Keratinocyte (primary cell): ENCODE measurements at regions not wholly inside any gene's neighbourhood (a gene's known extent, or its start where the extent isn't known, plus 50 kb on each side); places are given as distances from the start of the nearest gene placed in this dataset.

Experiments used
- DNase-seq: peaks from one replicate; pipeline ENCODE4 v3.0.0-alpha.2; 2011; ENCODE audit warnings: low read depth, missing footprints, low spot score
- FAIRE-seq: peaks from 2 replicates; lab custom pipeline; 2011; peaks lifted over from hg19 to GRCh38; lab: Jason Lieb, UNC
- H2AFZ ChIP-seq: 2 replicates; pipeline ENCODE4 v1.6.0; 2012; ENCODE audit warnings: low read length, control low read depth, inconsistent platforms; ENCODE audit not compliant: control insufficient read depth
- H3K27ac ChIP-seq: 2 replicates; pipeline ENCODE4 v1.5.1; 2011; ENCODE audit warnings: low read length; ENCODE audit not compliant: control insufficient read depth, insufficient read depth
- H3K27me3 ChIP-seq: 3 replicates; pipeline ENCODE4 v1.6.0; 2011; ENCODE audit warnings: low read length; ENCODE audit not compliant: control insufficient read depth, insufficient read depth; ENCODE audit errors: extremely low read depth
- H3K36me3 ChIP-seq, 2 experiments: 2 replicates in 1 of 2; 3 replicates in 1 of 2; pipeline ENCODE4 v1.5.1; 2011; ENCODE audit warnings: low read length in 2 of 2, mild to moderate bottlenecking in 1 of 2; ENCODE audit not compliant: control insufficient read depth in 2 of 2, insufficient read depth in 2 of 2; ENCODE audit errors: extremely low read depth in 1 of 2
- H3K4me1 ChIP-seq: 3 replicates; pipeline ENCODE4 v1.5.1; 2011; ENCODE audit warnings: low read length; ENCODE audit not compliant: control insufficient read depth, insufficient read depth; ENCODE audit errors: extremely low read depth
- H3K4me2 ChIP-seq: 3 replicates; pipeline ENCODE4 v1.6.0; 2011; ENCODE audit warnings: low read depth, low read length; ENCODE audit not compliant: control insufficient read depth, insufficient read depth; ENCODE audit errors: extremely low read depth
- H3K4me3 ChIP-seq, 3 experiments: fragments of 200-600 bp in 1 of 3; sonication (generic) in 1 of 3; 2 replicates in 2 of 3; 3 replicates in 1 of 3; pipeline ENCODE4 v1.5.1; 2011 to 2016; ENCODE audit warnings: low read length in 3 of 3, mild to moderate bottlenecking in 3 of 3, control low read depth in 2 of 3, inconsistent platforms in 1 of 3, low read depth in 1 of 3, mixed read lengths in 1 of 3, mixed run types in 1 of 3, moderate library complexity in 1 of 3; ENCODE audit not compliant: control insufficient read depth in 2 of 3, insufficient read depth in 2 of 3; ENCODE audit errors: extremely low read depth in 1 of 3
- H3K79me2 ChIP-seq: 2 replicates; pipeline ENCODE4 v1.6.0; 2012; ENCODE audit warnings: low read length; ENCODE audit not compliant: control insufficient read depth, insufficient read depth
- H3K9ac ChIP-seq: 3 replicates; pipeline ENCODE4 v1.6.0; 2011; ENCODE audit warnings: low read length; ENCODE audit not compliant: control insufficient read depth, insufficient read depth; ENCODE audit errors: extremely low read depth
- H3K9me1 ChIP-seq: 3 replicates; pipeline ENCODE4 v1.6.0; 2011; ENCODE audit warnings: low read length; ENCODE audit not compliant: control insufficient read depth, insufficient read depth; ENCODE audit errors: extremely low read depth
- H3K9me3 ChIP-seq: 2 replicates; pipeline ENCODE4 v1.5.1; 2012; ENCODE audit warnings: low read depth, low read length; ENCODE audit not compliant: control insufficient read depth
- H4K20me1 ChIP-seq: 3 replicates; pipeline ENCODE4 v1.6.0; 2011; ENCODE audit warnings: low read length; ENCODE audit not compliant: control insufficient read depth, insufficient read depth; ENCODE audit errors: extremely low read depth
- EZH2 ChIP-seq: IDR thresholded peaks from one replicate; pipeline ENCODE4 v1.6.1; 2012; ENCODE audit warnings: inconsistent platforms, mild to moderate bottlenecking, low read length, moderate library complexity
- dilution Hi-C: fragments of 300-500 bp; cut with MboI; formaldehyde crosslinking; loops from one replicate; pipeline ENCODE4 v1.7.0; 2020; ENCODE audit warnings: low sequenced_read_pairs; ENCODE audit not compliant: extremely low pct_ligation_motif_present
- TF ChIP-seq, protein P1 (sequence below), 3 experiments: IDR thresholded peaks in 1 of 3; conservative IDR thresholded peaks in 1 of 3; optimal IDR thresholded peaks in 1 of 3; 2 replicates in 2 of 3; 3 replicates in 1 of 3; pipeline versions ENCODE3 to v1.5.1; 2011; ENCODE audit warnings: low read length in 3 of 3, mild to moderate bottlenecking in 3 of 3, moderate library complexity in 2 of 3, control low read depth in 1 of 3, inconsistent platforms in 1 of 3; ENCODE audit not compliant: insufficient read depth in 2 of 3; ENCODE audit errors: extremely low read depth in 1 of 3

DNA sequence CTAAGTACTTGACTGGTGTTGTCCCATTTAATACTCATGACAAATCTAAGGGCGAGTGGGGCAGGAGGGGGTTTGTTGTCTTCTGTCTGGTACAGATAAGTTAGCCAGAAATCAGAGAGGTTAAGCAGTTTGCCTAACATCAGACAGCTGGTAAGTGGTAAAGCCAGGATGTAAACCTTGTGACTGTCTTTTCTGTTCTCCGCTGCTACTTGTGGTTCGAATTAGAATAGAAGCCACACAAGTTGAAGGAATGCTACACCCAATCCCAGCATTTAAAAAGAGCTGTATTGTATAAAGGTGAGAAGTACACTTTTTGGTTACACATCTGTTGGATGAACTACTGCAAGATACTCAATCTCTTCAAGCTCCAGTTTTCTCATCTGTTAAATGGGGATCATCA lies 474.7 kb upstream of the SUCLG2 start:
- dilution Hi-C loops, result no loop called here
- DNase-seq (no peak), FAIRE-seq (no peak)
- Histone ChIP-seq H3K4me2 (no peak overlapping the region), H3K79me2 (no peaks in the 10 kb centered on the region), H3K4me1 (no peaks in the 10 kb centered on the region), H3K9me3 (peaks cover 3% of the 10 kb centered on the region), H3K36me3 (no peaks in the 10 kb centered on the region), H3K4me3 (no peak overlapping the region), H2AFZ (no peak overlapping the region), H3K9me1 (no peaks in the 10 kb centered on the region), H3K9ac (no peak overlapping the region), H4K20me1 (no peaks in the 10 kb centered on the region), H3K27me3 (no peaks in the 10 kb centered on the region), H3K27ac (no peak overlapping the region)
- TF ChIP-seq, protein P1, sequence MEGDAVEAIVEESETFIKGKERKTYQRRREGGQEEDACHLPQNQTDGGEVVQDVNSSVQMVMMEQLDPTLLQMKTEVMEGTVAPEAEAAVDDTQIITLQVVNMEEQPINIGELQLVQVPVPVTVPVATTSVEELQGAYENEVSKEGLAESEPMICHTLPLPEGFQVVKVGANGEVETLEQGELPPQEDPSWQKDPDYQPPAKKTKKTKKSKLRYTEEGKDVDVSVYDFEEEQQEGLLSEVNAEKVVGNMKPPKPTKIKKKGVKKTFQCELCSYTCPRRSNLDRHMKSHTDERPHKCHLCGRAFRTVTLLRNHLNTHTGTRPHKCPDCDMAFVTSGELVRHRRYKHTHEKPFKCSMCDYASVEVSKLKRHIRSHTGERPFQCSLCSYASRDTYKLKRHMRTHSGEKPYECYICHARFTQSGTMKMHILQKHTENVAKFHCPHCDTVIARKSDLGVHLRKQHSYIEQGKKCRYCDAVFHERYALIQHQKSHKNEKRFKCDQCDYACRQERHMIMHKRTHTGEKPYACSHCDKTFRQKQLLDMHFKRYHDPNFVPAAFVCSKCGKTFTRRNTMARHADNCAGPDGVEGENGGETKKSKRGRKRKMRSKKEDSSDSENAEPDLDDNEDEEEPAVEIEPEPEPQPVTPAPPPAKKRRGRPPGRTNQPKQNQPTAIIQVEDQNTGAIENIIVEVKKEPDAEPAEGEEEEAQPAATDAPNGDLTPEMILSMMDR (optimal IDR thresholded peaks at IDR 0.05 in 1 of 3, IDR thresholded peaks at IDR 0.05 in 1 of 3, conservative IDR thresholded peaks at IDR 0.05 in 1 of 3; ENCODE audit: extremely low read depth in 1 of 3, insufficient read depth in 2 of 3, low read length in 3 of 3), result no peak
- no peak for TF ChIP-seq EZH2

DNA sequence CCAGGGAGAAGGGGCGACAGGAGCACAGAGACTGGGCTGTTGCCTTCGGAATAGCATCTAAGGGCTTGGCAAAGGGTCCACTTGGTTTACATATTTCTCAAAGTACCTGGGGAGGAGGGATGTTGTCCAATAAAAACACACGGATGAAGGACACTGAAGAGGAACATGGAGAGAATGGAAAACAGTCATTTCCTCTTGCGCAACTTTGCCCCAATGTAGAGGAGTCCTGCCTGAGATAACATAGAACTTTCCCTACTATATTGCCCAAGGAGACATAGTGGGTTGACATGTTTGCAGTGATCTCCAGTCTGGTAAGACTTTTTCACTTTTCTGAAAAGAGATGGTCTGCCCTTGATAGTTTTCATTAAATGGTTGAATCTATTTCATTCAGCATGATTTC lies 468.8 kb upstream of the SUCLG2 start:
- Histone ChIP-seq H3K4me2 (no peak overlapping the region), H3K4me3 (no peak overlapping the region), H3K27me3 (no peaks in the 10 kb centered on the region), H3K9me1 (no peaks in the 10 kb centered on the region), H3K36me3 (no peaks in the 10 kb centered on the region), H3K79me2 (no peaks in the 10 kb centered on the region), H3K27ac (no peak overlapping the region), H3K9me3 (peaks cover 3% of the 10 kb centered on the region), H3K9ac (no peak overlapping the region), H2AFZ (no peak overlapping the region), H3K4me1 (no peaks in the 10 kb centered on the region), H4K20me1 (no peaks in the 10 kb centered on the region)
- TF ChIP-seq, protein P1 (optimal IDR thresholded peaks at IDR 0.05 in 1 of 3, IDR thresholded peaks at IDR 0.05 in 1 of 3, conservative IDR thresholded peaks at IDR 0.05 in 1 of 3; ENCODE audit: extremely low read depth in 1 of 3, insufficient read depth in 2 of 3, low read length in 3 of 3), result no peak
- no peak for TF ChIP-seq EZH2
- dilution Hi-C loops, result no loop called here
- FAIRE-seq (no peak), DNase-seq (no peak)
